Mammary epithelial cell (primary cell): ENCODE measurements at regions not wholly inside any gene's neighbourhood (a gene's known extent, or its start where the extent isn't known, plus 50 kb on each side); places are given as distances from the start of the nearest gene placed in this dataset.

ENCODE experiments used
- CTCF ChIP-seq, 2 donors: IDR thresholded peaks in 1 of 2; conservative IDR thresholded peaks in 1 of 2; 2 replicates each; pipeline ENCODE4 v1.5.1; 2011 to 2012; ENCODE audit warnings: inconsistent platforms in 2 of 2, low read length in 2 of 2, mild to moderate bottlenecking in 2 of 2, control low read depth in 1 of 2, low read depth in 1 of 2; ENCODE audit not compliant: insufficient read depth in 1 of 2; ENCODE audit errors: extremely low read depth in 1 of 2
- EZH2 ChIP-seq: IDR thresholded peaks from 2 replicates; pipeline ENCODE4 v1.6.1; 2012; ENCODE audit warnings: low read length, inconsistent platforms, borderline replicate concordance

GRCh38 chr18:61950371-61950770 is 57.6 kb upstream of the RNF152 start:
- TF ChIP-seq CTCF (conservative IDR thresholded peaks at IDR 0.05 in 1 of 2, IDR thresholded peaks at IDR 0.05 in 1 of 2; ENCODE audit: extremely low read depth in 1 of 2, insufficient read depth in 1 of 2, low read depth in 1 of 2, low read length in 2 of 2) (no peak), EZH2 (no peak)
